AG10803 (cell line): ENCODE measurements at regions not wholly inside any gene's neighbourhood (a gene's known extent, or its start where the extent isn't known, plus 50 kb on each side); places are given as distances from the start of the nearest gene placed in this dataset.
A peak's percentile ranks its signal among the peaks of the same experiment; 100 is the strongest.

Experiments
- DNase-seq: peaks from one replicate; pipeline ENCODE4 v3.0.0; 2010; ENCODE audit warnings: low read depth
- H3K4me3 ChIP-seq: 2 replicates; pipeline ENCODE4 v1.5.1; 2011; ENCODE audit warnings: mild to moderate bottlenecking, low read length, control low read depth
- CTCF ChIP-seq: conservative IDR thresholded peaks from 2 replicates; pipeline ENCODE4 v1.5.1; 2011; ENCODE audit warnings: mild to moderate bottlenecking, low read length, control low read depth, inconsistent platforms

DNA sequence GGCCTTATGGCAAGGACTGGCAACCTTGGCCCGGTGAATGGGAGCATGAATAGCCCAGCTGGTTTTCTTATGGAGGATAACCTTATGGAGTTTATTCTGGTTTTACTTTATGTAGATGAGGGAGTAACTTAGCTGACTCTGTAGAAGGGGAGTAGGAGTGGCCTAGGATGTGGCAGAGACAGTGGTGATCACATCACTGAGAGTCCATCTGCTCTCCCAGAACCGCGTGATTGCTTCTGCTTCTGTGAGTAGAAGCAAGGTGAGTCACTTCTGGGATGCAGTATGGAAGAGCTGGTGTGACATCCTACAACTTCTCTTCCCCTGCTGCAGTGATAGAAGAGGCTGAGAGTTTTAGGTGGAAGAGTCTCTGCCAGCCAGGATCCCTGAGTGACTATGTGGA lies 129.2 kb downstream of the RPS24 start:
- DNase-seq: no peak
- H3K4me3 ChIP-seq: no peak overlapping the region
- no peak for TF ChIP-seq CTCF

DNA sequence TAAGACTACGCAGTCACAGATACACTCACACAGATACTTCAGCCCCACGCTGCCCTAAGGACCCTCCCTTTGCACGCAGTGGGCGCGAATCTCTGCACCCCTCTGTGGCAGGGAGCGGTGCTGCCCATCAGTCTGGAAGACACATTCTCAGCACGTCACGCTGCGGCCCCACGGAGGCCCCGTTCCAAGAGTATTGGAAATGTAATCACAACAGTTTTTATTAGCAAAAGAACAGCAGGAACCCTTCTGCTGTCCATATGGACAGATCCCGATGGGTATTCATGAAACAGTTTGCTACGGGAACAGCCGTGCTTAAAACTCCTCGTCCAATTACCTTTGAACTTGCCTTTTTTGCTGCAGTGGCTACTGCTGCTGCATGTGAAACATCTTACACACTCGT lies 131.0 kb downstream of the RPS24 start:
- no peak for DNase-seq
- no peak overlapping the region for H3K4me3 ChIP-seq
- no peak for TF ChIP-seq CTCF

DNA sequence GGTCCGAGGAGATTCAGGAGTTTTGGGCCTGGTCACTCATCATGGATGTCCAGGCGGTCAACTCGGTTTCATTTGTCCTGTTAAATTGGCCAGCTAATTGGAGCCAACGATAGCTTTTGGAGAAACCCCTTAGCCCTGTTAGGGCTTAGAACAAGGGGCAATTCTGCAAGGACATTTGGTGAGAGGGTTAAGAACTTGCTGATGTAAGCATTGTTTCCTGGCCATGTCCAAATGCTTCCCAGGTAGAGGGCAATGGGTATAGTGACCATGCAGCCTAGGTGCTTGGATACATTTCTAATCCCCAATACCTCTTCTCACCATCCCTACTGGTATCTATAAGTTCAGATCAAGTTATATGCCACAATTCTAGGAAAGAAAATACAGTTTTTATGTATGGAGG lies 131.5 kb downstream of the RPS24 start:
- no peak for DNase-seq
- H3K4me3 ChIP-seq: no peak overlapping the region
- no peak for TF ChIP-seq CTCF

DNA sequence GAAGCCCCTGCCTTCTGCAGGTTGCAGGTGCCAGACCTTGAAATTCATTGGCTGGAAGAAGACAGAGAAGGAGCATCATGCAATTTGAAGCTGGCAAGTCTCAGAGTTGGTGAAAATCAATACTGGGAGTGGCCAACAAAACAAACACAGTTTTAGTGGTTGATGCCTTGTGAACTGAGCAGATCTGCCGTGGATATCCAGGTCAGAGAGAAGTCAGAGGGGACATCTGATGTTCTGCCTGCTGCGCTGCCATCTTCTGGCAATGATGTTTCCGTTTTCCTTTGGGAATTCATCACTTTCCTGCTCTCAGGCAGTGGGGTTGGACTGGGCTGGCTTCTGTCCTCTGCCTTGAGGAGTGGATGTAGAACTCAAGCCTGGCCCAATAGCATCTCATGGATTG lies 132.0 kb downstream of the RPS24 start:
- DNase-seq: no peak
- no peak for TF ChIP-seq CTCF
- no peak overlapping the region for H3K4me3 ChIP-seq

DNA sequence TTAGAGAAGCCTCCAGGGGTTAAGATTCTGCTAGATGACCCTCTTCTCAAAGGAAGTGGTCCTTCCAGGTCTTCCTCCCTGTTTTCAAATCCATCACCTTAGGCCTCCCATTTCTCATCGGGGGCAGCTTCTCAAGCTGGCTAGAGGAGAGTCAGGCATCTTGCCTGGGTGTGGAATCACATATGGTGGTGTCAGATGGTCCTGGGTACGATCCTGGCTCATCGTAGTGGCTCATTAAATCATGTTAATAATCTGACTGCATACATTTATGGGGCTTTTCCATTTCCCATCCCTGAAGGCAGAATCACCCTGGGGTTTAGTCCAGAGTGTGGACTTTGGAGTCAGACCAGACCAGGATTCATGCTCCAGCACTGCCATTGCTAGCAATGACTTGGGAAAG lies 132.6 kb downstream of the RPS24 start:
- no peak overlapping the region for H3K4me3 ChIP-seq
- no peak for DNase-seq
- TF ChIP-seq CTCF: no peak

DNA sequence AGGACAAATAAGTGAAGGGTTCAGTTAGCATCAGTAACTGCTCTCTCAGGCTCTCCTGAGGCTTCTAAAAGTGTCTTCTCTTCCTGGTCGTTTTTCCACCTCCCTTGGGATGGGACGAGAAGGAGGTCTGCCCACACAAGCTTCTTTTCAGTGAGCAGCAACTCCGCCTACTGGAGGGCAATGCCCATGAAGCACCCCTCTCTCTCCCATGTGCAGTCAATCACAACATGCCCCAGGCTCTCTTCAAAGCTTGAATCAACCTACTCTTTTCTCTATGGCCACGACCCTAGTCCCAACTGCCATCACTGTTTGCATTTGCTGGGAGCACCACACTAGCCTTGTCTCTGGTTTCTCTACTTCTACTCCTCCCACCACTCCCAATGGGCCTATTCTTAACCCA lies 135.6 kb downstream of the RPS24 start:
- no peak for DNase-seq
- H3K4me3 ChIP-seq: no peak overlapping the region
- TF ChIP-seq CTCF: no peak

- DNase-seq: peak; percentile 50
- no peak overlapping the region for H3K4me3 ChIP-seq
- TF ChIP-seq CTCF: no peak
Measured at GRCh38 chr10:78170026-78170475, 136.4 kb downstream of the RPS24 start.
